Vagina (tissue), 2 donors: ENCODE measurements at regions not wholly inside any gene's neighbourhood (a gene's known extent, or its start where the extent isn't known, plus 50 kb on each side); places are given as distances from the start of the nearest gene placed in this dataset.

ENCODE experiments used
- POLR2A ChIP-seq, 2 donors: fragments of 450-650 bp; IDR thresholded peaks; one replicate each; pipeline ENCODE4 v1.6.1; 2017; ENCODE audit warnings: antibody characterized with exemption in 2 of 2, mild to moderate bottlenecking in 2 of 2, moderate library complexity in 2 of 2
- POLR2AphosphoS5 ChIP-seq, 2 donors: sonication (generic); formaldehyde crosslinking; IDR thresholded peaks; one replicate each; pipeline ENCODE4 v1.9.0; 2017; ENCODE audit warnings: antibody characterized with exemption in 2 of 2, mild to moderate bottlenecking in 2 of 2, low read depth in 1 of 2; ENCODE audit not compliant: insufficient read depth in 1 of 2
- TF ChIP-seq, protein P1 (sequence below), 3 experiments: fragments of 450-650 bp in 2 of 3; fragments of 200-600 bp in 1 of 3; sonication (generic) in 1 of 3; IDR thresholded peaks; one replicate each; pipeline ENCODE4 v1.5.1; 2017 to 2019; ENCODE audit warnings: antibody characterized with exemption in 3 of 3, mild to moderate bottlenecking in 2 of 3, moderate library complexity in 2 of 3

DNA sequence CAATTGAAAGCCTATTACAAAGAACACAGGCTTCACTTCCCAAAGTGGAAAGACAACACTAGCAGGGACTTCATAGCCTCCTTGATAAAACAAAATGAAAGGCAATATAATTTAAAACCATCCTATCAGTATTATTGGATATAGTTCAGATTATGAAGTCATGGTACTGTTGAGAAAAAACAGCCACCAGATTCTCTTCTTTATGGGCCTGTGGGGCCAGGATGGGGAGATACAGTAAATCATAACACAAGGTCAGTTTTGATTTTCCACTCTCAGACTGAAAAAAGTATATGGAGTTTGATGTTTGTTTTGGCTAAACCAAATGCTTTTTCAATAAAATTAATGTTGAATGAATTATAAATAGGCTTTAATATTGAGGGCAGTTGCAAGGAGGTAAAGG lies 129.1 kb downstream of the BCL2L11 start:
- TF ChIP-seq, protein P1, sequence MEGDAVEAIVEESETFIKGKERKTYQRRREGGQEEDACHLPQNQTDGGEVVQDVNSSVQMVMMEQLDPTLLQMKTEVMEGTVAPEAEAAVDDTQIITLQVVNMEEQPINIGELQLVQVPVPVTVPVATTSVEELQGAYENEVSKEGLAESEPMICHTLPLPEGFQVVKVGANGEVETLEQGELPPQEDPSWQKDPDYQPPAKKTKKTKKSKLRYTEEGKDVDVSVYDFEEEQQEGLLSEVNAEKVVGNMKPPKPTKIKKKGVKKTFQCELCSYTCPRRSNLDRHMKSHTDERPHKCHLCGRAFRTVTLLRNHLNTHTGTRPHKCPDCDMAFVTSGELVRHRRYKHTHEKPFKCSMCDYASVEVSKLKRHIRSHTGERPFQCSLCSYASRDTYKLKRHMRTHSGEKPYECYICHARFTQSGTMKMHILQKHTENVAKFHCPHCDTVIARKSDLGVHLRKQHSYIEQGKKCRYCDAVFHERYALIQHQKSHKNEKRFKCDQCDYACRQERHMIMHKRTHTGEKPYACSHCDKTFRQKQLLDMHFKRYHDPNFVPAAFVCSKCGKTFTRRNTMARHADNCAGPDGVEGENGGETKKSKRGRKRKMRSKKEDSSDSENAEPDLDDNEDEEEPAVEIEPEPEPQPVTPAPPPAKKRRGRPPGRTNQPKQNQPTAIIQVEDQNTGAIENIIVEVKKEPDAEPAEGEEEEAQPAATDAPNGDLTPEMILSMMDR (IDR thresholded peaks at IDR 0.05) = no peak
- TF ChIP-seq POLR2AphosphoS5 (IDR thresholded peaks at IDR 0.05; ENCODE audit: insufficient read depth in 1 of 2, low read depth in 1 of 2) (no peak), POLR2A (IDR thresholded peaks at IDR 0.05) (no peak)
